Spleen (tissue), 11 donors: ENCODE measurements at regions not wholly inside any gene's neighbourhood (a gene's known extent, or its start where the extent isn't known, plus 50 kb on each side); places are given as distances from the start of the nearest gene placed in this dataset.

Experiments used
- DNase-seq: peaks from one replicate; pipeline ENCODE4 v3.0.0-alpha.2; 2020
- H3K27ac ChIP-seq, 8 donors: fragments of 200-600 bp; sonication (generic) in 7 of 8; 1 replicate in 4 of 8; 2 replicates in 4 of 8; pipeline versions ENCODE4 v1.5.0 to v1.8.0; 2016 to 2021; ENCODE audit warnings: inconsistent platforms in 4 of 8, mild to moderate bottlenecking in 4 of 8, moderate library complexity in 1 of 8
- H3K27me3 ChIP-seq, 7 donors: fragments of 200-600 bp; sonication (generic) in 6 of 7; replicated peaks in 1 of 7; 1 replicate in 4 of 7; 2 replicates in 3 of 7; pipeline versions ENCODE4 v1.5.0 to v1.8.0; 2016 to 2021; ENCODE audit warnings: inconsistent platforms in 3 of 7, mild to moderate bottlenecking in 1 of 7
- H3K36me3 ChIP-seq, 6 donors: fragments of 200-600 bp; sonication (generic) in 5 of 6; 1 replicate in 4 of 6; 2 replicates in 2 of 6; pipeline versions ENCODE4 v1.5.0 to v1.8.0; 2016 to 2021; ENCODE audit warnings: inconsistent platforms in 2 of 6
- H3K4me1 ChIP-seq, 6 donors: fragments of 200-600 bp; sonication (generic) in 5 of 6; 1 replicate in 3 of 6; 2 replicates in 3 of 6; pipeline versions ENCODE4 v1.5.0 to v1.8.0; 2016 to 2021; ENCODE audit warnings: inconsistent platforms in 3 of 6
- H3K4me3 ChIP-seq, 8 donors: fragments of 200-600 bp; sonication (generic) in 7 of 8; 1 replicate in 4 of 8; 2 replicates in 4 of 8; pipeline versions ENCODE4 v1.5.0 to v1.8.0; 2016 to 2021; ENCODE audit warnings: inconsistent platforms in 4 of 8, mild to moderate bottlenecking in 4 of 8, moderate library complexity in 2 of 8
- H3K9me3 ChIP-seq, 8 donors: fragments of 200-600 bp; sonication (generic) in 7 of 8; 1 replicate in 4 of 8; 2 replicates in 4 of 8; pipeline versions ENCODE4 v1.5.0 to v1.8.0; 2016 to 2021; ENCODE audit warnings: inconsistent platforms in 4 of 8
- POLR2A ChIP-seq, 3 donors: fragments of 450-650 bp; IDR thresholded peaks; one replicate each; pipeline ENCODE4 v1.5.1; 2017; ENCODE audit warnings: antibody characterized with exemption in 3 of 3, mild to moderate bottlenecking in 1 of 3
- POLR2AphosphoS5 ChIP-seq, 3 donors: sonication (generic); formaldehyde crosslinking; IDR thresholded peaks; one replicate each; pipeline ENCODE4 v1.5.1; 2017; ENCODE audit warnings: antibody characterized with exemption in 3 of 3
- WGBS, 5 donors: extraction: QIAGEN DNeasy Blood & Tissue Kit in 3 of 5; methylation state at CpG; one replicate each; pipeline versions ENCODE4 v1.1.5 to v1.1.7; 2013 to 2018; 5-methylcytosine and 5-hydroxymethylcytosine counted together
- intact Hi-C: fragments of 100-400 bp; cut with DNase I; formaldehyde crosslinking; loops from one replicate; pipeline ENCODE4 v1.15.0; 2023; ENCODE audit warnings: low total_unique reads
- TF ChIP-seq, protein P1 (sequence below), 11 experiments: fragments of 200-600 bp in 7 of 11; fragments of 450-650 bp in 4 of 11; sonication (generic) in 4 of 11; IDR thresholded peaks in 8 of 11; conservative IDR thresholded peaks in 3 of 11; 1 replicate in 7 of 11; 2 replicates in 4 of 11; pipeline versions ENCODE4 v1.4.0 to v1.8.0; 2016 to 2021; ENCODE audit warnings: antibody characterized with exemption in 11 of 11, inconsistent platforms in 4 of 11, mild to moderate bottlenecking in 1 of 11
- donor health status: healthy with polysubstance abuse.
- donor health status: DM: no; HTN: no; CAD: no; lungs with moderate emphysema.
- donor health status: DM: no; HTN: no; CAD: no.
- donor health status: Bipolar disorder and iron deficiency.
- donor health status: healthy.
- donor health status: DM: no; HTN: no; CAD: no.
- donor health status: DM: yes; HTN: yes; CAD: no.

GRCh38 chr2:51650769-51651168, 618.8 kb upstream of the NRXN1 start:
- no peak overlapping the region for H3K27ac ChIP-seq
- no peak for DNase-seq
- TF ChIP-seq, protein P1, sequence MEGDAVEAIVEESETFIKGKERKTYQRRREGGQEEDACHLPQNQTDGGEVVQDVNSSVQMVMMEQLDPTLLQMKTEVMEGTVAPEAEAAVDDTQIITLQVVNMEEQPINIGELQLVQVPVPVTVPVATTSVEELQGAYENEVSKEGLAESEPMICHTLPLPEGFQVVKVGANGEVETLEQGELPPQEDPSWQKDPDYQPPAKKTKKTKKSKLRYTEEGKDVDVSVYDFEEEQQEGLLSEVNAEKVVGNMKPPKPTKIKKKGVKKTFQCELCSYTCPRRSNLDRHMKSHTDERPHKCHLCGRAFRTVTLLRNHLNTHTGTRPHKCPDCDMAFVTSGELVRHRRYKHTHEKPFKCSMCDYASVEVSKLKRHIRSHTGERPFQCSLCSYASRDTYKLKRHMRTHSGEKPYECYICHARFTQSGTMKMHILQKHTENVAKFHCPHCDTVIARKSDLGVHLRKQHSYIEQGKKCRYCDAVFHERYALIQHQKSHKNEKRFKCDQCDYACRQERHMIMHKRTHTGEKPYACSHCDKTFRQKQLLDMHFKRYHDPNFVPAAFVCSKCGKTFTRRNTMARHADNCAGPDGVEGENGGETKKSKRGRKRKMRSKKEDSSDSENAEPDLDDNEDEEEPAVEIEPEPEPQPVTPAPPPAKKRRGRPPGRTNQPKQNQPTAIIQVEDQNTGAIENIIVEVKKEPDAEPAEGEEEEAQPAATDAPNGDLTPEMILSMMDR (IDR thresholded peaks at IDR 0.05 in 8 of 11, conservative IDR thresholded peaks at IDR 0.05 in 3 of 11): no peak
- no peaks in the 10 kb centered on the region for H3K36me3 ChIP-seq
- no peaks in the 10 kb centered on the region for H3K27me3 ChIP-seq
- no peak overlapping the region for H3K4me3 ChIP-seq
- intact Hi-C loops: no loop called here
- H3K9me3 ChIP-seq: no peaks in the 10 kb centered on the region
- H3K4me1 ChIP-seq: no peaks in the 10 kb centered on the region

DNA sequence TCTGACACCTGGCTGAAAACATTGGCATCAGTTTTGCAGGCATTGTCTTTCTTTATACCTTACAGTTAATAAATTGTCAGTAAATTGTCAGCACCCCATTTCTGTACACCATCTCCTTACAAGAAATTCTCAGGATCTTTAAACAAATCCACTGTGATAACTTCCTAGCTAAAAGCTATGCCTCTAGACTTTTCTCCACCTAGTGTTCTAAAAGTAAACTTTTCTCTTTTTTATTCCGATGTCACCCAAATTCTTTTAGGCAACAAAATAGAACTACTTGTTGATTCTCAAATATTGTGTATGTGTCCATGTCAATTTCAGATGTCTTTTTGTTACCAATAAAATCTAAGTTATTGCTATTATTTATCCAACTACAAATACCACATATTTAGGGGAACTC, 617.4 kb upstream of the NRXN1 start:
- 88 to 100% (median 90%) methylated on average over 1 of the region's 1 CpG for WGBS, 5 donors

GRCh38 chr2:51638811-51639210, 606.9 kb upstream of the NRXN1 start:
- intact Hi-C loops: no loop called here
- Histone ChIP-seq H3K4me1 (no peaks in the 10 kb centered on the region), H3K36me3 (no peaks in the 10 kb centered on the region), H3K9me3 (peaks cover 0 to 18% (median 12%) of the 10 kb centered on the region in 8 donors), H3K27me3 (no peaks in the 10 kb centered on the region), H3K4me3 (no peak overlapping the region), H3K27ac (no peak overlapping the region)
- TF ChIP-seq POLR2AphosphoS5 (IDR thresholded peaks at IDR 0.05) (no peak), POLR2A (IDR thresholded peaks at IDR 0.05) (no peak)
- TF ChIP-seq, protein P1 (IDR thresholded peaks at IDR 0.05 in 8 of 11, conservative IDR thresholded peaks at IDR 0.05 in 3 of 11): no peak
- 72 to 87% (median 76%) methylated on average over 4 of the region's 4 CpGs for WGBS, 5 donors
- DNase-seq: no peak

More for the DNA sequence above, 617.4 kb upstream of the NRXN1 start:
- intact Hi-C loops: no loop called here
- Histone ChIP-seq H3K9me3 (no peaks in the 10 kb centered on the region), H3K36me3 (no peaks in the 10 kb centered on the region), H3K4me1 (no peaks in the 10 kb centered on the region), H3K27ac (no peak overlapping the region), H3K27me3 (no peaks in the 10 kb centered on the region), H3K4me3 (no peak overlapping the region)
- DNase-seq: no peak
- TF ChIP-seq, protein P1 (IDR thresholded peaks at IDR 0.05 in 8 of 11, conservative IDR thresholded peaks at IDR 0.05 in 3 of 11): no peak
- TF ChIP-seq POLR2A (IDR thresholded peaks at IDR 0.05) (no peak), POLR2AphosphoS5 (IDR thresholded peaks at IDR 0.05) (no peak)

DNA sequence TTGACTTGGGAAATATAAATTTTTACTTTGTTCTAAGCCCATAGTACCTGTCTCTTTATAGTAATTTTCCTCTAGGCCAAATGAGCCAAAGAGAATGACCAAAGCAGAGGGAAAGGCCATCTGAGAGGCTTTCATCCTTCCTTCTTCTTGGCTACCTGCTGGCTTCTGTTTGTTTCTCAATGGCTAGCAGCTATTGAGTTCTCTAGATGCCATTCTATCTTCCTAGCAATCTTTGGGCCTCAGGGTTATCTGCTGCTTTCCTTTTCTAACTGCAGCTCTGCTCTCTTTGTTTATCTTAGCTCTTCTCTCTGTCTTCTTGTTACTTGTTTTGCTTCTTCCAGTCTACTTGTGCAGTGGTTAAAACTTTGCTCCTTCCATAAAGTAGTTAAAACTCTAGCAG, 601.1 kb upstream of the NRXN1 start:
- H3K4me3 ChIP-seq: no peak overlapping the region

More for the DNA sequence above, 601.1 kb upstream of the NRXN1 start:
- no peak for DNase-seq
- Histone ChIP-seq H3K27ac (no peak overlapping the region), H3K36me3 (no peaks in the 10 kb centered on the region), H3K9me3 (peaks cover 0 to 5% (median 2%) of the 10 kb centered on the region in 8 donors), H3K4me1 (no peaks in the 10 kb centered on the region), H3K27me3 (no peaks in the 10 kb centered on the region)
- intact Hi-C loops: no loop called here
- TF ChIP-seq POLR2A (IDR thresholded peaks at IDR 0.05): no peak
- TF ChIP-seq POLR2AphosphoS5 (IDR thresholded peaks at IDR 0.05): no peak
- TF ChIP-seq, protein P1 (IDR thresholded peaks at IDR 0.05 in 8 of 11, conservative IDR thresholded peaks at IDR 0.05 in 3 of 11): no peak
